NAMALWA (cell line): ENCODE measurements at regions not wholly inside any gene's neighbourhood (a gene's known extent, or its start where the extent isn't known, plus 50 kb on each side); places are given as distances from the start of the nearest gene placed in this dataset.
"Not testable (repeated sequence)": the region's sequence is repeated elsewhere in the genome, so short reads cannot be mapped to it uniquely, and the experiment has no call there.

ENCODE experiments used
- DNase-seq: peaks from one replicate; pipeline ENCODE4 v3.0.0-alpha.2; 2015; ENCODE audit warnings: low spot score

DNA sequence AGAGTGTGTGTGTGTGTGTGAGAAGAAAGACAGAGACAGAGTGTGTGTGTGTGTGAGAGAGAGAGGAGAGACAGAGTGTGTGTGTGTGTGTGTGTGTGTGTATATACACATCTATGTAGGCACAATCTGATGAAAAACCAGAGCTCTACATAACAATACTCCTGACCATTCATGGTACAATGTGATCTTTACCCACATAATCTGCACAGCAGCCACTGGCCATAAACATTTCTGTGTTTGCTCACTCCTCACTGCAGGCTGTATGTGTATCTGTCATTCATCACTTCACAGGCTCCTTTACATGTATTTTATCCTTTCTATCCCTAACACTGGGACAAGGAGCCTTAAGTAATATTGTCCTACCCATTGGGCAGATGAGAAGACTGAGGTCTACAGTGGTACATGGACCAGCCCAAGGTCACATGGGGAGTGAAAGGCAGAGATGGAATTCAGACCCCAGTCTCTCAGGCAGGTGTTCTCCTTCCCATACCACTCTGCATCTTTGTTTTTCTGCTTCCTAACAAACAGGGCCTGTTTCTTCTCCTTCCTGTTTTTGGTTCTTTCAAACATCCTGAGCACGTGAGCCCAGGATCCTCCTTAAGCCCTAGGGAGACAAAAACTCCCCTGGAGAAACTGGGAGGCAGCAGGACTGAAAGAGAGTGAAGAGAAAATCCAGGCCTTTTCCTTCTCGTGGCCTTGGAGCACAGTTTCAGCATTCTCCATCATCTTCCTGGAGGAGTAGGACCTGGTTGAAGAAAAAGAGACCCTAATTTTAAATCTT is 201.7 kb upstream of the MSX2 start:
- DNase-seq, result no peak

DNA sequence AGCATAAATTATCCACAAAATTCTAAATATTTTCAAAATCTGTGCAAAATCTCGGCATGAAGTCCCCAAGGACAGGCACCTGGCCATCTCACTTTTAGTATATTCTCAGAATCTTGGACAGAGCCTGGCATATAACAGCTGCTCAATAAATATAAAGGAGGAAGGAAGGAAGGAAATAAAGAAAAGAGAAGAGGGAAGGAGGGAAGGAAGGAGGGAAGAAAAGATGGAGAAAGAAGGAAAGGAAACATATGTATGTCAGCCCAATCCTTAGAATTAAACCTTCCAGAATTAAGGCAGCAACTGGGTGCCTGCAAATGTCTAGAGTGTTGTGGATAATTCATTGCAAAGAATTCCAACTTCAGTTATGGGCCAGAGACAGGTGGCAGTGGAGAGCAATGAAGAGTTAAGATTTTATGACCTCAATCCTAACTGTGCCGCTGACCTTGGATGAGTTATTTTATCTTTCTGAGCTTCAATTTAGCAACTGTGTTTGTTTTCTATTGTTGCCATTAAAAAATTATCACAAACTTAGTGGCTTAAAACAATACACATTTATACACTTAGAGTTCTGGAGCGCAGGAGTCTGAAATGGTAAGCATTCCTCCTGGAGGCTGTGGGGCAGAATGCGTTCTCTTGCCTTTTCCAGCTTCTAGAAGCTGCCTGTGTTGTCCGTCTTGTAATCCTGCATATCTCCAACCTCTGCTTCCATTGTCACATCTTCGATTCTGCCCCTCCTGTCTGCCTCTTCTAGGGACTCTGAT is 200.9 kb upstream of the MSX2 start:
- no peak for DNase-seq

DNA sequence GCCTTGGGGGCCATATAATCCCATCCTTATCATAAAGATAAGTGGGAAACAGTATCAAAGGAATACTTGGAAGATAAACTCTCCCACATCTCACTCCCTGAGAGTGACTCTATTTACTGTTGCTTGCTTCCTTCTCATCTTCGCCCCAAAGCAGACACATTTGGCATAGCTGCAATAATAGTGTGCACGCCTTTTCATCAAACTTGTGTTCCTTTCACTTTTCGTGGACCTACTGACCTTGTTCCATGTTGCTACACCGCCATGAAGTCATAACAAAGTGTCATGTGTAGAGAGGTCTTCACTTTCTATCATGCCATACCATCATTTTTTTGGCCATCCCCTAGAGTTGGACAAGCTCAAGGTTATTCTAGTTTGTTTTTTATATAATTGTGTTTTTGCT is 200.0 kb upstream of the MSX2 start:
- no peak for DNase-seq

DNA sequence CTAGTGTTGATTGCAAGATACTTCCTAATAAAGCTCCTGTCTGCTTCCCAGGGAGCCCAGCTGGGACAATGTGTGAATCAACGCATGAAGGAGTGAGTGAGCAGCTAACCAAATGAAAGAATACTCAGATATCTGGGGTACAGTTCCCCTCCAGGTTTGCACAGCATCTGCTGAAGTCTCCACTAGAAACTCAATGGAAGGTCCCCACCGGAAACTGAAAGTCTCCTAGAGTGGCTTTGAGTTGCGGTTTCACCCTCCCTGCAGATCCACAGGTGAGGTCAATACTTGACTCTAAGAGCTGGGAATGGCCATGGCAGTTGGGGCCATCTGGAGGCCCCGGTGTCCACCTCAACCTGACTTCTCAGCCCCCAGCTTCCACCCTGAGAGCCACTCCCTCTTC is 198.2 kb upstream of the MSX2 start:
- DNase-seq, result no peak

DNA sequence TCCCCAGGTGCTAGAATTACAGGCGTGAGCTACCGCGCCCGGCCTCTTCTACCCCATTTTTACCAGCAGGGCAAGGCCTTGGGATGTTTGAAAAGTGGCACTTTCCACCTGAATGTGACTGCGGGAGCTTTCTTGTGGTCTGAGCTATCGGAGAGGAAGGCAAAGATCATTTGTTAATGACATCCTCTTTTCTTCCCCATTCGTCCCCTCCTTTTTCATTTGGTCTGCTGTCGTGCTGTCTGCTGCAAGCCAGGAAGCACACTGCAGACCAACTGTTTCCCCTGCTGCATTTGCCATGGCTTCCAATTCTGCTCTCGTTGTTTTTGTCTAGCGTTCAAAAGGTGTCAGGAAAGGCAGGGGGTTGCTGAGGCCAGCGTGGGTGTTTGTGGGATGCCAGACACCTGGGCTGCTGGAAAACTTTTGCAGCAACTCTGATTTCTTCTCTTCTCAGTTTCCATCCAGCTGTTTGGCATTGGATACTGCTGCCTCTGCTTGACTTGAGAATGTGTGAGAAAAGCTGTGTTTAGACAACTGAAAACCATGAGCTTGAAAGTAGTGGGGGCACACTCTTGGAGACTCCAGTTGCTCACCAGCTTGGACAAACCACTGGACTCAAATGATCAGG is 196.4 kb upstream of the MSX2 start:
- DNase-seq, result no peak

DNA sequence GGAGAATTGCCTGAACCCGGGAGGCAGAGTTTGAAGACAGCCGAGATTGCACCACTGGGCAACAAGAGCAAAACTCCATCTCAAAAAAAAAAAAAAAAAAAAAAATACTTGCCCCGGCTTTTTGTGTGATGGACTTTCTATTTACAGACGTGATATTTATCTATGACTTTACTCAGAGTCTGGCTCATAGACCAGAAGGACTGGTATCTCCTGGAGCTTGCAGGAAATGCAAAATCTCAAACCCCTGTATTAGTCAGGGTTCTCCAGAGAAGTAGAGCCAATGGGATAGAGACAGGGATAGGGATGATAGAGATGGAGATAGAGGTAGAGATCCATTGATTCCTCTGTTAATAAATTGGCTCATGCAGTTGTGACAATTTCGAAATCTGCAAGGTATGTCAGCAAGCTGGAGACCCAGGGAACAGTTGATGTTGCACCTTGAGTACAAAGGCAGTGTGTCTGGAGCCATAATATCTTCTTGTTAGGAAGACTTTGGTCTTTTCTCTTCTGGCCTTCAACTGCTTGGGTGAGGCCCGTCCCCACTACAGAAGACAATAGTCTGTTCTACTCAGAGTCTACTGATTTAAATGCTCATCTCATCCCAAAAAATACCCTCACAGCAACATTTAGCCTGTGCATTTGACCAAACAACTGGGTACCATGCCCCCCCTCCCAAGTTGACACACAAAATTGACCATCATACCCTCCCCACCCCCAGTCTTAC is 195.4 kb upstream of the MSX2 start:
- DNase-seq, result no peak

DNA sequence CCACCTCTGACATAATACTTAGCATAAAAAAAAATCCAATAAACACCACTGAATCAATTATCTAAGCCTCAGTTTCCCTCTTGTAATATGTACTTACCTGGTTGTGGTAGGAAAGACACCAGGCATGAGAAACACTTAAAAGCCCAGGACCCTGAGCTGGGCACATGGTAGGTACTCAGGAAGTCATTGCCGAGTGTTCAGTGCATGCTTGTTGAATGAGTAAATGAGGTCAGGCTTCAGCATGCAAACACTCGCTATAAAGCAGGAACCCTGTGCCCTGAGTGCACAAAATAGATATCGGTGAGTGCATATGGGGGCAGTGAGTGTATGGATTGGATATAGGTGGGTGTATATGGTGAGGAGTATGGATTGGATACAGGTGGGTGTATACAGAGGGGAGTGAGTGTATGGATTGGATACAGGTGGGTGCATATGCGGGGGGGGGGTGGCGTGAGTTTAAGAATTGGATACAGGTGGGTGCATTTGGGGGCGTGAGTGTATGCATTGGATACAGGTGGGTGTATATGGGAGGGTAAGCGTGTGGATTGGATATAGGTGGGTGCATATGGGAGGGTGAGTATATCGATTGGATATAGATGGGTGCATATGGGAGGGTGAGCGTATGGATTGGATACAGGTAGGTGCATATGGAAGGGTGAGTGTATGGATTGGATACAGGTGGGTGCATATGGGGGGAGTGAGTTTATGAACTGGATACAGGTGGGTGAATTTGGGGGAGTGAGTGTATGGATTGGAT is 194.3 kb upstream of the MSX2 start:
- DNase-seq, result no peak

- DNase-seq, result no peak
Observed at GRCh38 chr5:174531782-174532191, 192.6 kb upstream of the MSX2 start.

DNA sequence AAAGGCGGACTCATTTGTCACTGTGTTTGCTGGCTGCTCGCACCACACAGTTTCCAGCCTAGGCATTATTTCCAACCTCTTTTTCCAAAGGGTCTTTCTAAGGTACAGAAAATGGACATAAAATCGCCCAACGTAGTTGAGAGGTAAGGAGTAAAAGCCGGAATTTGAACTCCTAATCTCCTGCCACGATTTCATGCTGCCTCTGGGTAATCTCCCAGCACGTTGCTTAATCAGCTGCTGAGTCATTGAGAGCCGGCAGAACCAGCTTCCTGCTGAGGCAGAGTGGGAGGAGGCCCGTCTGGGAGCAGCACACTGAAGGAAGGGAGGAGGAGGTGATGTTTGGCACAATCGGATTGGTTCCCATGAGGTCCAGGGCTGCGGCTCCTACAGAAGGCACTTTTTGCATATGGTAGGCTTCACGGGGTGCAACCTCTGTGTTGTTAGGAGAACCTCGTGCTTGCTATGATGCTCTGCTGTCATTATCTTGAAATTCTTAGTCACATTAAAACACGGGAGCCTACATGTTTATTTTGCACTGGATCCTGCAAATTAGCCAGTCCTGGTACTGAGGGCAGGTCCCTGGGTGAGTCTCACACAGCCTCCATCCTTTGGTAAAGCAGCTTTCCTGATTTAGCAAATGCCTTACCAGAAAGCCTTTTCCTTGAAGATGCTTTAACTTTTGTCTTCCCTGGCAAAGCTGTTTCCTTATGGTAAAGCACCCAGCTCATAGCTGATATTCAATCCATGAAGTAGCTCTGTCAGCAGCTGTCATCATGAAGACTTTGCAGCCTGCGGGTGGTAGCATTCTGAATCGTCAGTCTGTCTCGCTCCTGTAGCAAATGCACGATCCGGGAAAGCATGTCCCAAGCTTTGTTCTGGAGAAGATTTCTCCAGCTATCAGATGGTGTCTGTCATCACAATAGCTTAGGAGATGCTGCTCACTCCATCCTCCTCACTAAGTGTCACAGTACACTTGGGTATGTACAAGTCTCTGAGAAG is 191.6 kb upstream of the MSX2 start:
- no peak for DNase-seq

- no peak for DNase-seq
Observed at GRCh38 chr5:174533751-174534241, 190.6 kb upstream of the MSX2 start.

DNA sequence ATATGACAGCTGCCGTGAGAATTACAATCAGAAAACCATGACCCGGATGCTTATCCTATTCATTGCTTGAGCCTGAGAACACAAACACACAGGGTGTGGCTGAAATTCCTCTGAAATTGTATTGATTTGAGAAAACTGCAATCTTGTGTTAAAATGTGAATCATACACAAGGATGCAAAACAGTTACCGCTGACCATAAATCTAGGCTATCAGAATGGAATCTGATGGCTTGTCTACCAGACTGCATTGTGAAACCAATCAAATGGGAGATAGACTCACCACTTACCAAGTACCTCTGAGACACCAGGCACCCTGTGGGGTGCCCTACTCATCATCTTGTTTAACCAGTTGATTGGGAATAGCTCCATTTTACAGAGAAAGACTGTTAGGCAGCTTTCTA is 188.7 kb upstream of the MSX2 start:
- DNase-seq, result no peak

DNA sequence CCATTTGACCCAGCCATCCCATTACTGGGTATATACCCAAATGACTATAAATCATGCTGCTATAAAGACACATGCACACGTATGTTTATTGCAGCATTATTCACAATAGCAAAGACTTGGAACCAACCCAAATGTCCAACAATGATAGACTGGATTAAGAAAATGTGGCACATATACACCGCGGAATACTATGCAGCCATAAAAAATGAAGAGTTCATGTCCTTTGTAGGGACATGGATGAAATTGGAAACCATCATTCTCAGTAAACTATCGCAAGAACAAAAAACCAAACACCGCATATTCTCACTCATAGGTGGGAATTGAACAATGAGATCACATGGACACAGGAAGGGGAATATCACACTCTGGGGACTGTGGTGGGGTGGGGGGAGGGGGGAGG is 184.6 kb upstream of the MSX2 start:
- not testable (repeated sequence) for DNase-seq

- DNase-seq, result no peak
Observed at GRCh38 chr5:174542037-174542436, 182.3 kb upstream of the MSX2 start.

GRCh38 chr5:174542471-174542870 is 181.9 kb upstream of the MSX2 start:
- no peak for DNase-seq

DNA sequence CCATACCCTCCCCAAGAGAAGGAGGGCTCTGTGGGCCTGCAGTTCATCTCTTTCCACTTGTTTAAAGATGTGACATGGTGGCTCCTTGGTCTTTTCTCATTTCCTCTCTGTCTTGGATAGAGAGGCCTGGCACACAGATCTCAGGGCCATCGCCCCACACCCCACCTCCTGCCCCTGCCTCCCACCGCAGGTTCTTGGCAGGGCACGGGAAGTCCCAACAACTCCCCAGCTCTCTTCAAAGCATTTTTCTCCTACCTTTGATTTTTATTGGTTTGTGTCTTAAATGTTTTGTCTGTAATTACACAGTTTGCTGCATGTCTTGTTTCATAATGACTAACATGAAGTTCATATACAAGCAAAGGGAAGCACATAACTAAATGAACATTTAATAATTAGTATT is 178.5 kb upstream of the MSX2 start:
- DNase-seq, result no peak

DNA sequence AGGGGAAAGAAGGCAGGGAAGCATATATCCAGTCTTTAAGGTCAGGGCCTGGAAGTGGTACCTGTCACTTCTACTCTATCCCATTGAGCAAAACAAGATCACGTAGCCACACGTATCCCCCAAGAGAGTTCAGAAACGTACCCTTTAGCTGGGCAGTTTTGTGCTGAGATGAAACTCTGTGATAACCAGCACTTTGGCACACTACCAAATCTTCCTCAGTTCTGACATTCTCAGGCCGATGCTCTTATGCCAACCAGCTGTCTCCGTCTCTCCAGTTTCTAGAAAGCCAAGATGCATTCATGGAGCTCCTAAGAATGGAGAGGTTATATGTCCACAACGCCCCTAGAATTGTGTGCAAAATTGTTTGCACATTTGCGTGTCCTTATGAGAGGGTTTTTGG is 176.6 kb upstream of the MSX2 start:
- no peak for DNase-seq

DNA sequence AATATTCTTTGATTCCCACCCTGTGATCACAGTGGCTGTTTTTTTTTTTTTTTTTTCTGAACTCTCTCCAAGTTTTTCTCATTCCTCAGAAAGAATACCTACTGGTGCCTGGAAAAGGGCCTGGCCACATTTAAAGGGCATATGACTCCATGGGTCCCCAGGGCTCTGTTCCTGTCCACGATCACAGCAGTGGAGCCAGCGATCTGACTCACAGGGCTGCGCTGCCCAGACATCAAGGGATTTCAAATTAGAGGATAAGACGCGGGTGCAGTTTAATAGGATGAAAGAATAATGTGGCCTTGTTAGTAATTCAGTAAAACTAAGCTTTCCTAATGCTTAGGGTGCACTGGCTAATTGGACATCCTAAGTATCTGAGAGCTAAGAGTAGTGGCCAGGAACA is 175.1 kb upstream of the MSX2 start:
- DNase-seq, result no peak

- DNase-seq, result no peak
Observed at GRCh38 chr5:174550026-174550425, 174.4 kb upstream of the MSX2 start.

DNA sequence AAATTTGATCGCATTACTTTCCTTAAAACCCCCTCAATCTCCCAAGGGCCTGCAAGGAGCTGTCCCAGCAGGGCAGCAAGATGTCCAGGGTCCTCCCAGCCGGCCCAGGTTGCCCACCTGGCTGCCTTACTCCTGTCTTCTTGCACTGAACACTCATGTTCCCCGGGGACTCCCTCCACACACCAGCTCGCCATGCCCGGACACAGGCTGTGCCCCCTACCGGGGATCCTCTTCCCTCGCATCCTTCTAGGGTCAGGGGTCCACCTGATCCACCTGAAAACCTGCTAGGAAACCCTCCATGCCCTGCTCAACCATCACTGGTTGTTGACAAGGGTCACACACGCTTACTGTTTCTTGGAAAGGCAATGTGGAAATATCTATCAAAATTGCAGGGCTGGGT is 172.0 kb upstream of the MSX2 start:
- DNase-seq, result no peak

GRCh38 chr5:174553556-174553955 is 170.8 kb upstream of the MSX2 start:
- no peak for DNase-seq
